SK-N-MC (cell line): ENCODE measurements at regions not wholly inside any gene's neighbourhood (a gene's known extent, or its start where the extent isn't known, plus 50 kb on each side); places are given as distances from the start of the nearest gene placed in this dataset.

Experiments used
- DNase-seq: peaks from one replicate; pipeline ENCODE4 v3.0.0-alpha.2; 2011; ENCODE audit warnings: low read depth, low spot score
- H3K27ac ChIP-seq: fragments of 200-600 bp; sonication (generic); 2 replicates; pipeline ENCODE4 v1.5.1; 2016; ENCODE audit warnings: mixed run types
- H3K36me3 ChIP-seq: fragments of 200-600 bp; sonication (generic); 2 replicates; pipeline ENCODE4 v1.6.1; 2017; ENCODE audit warnings: antibody characterized with exemption, low read length, mixed read lengths; ENCODE audit not compliant: insufficient read depth
- H3K4me3 ChIP-seq: fragments of 200-600 bp; sonication (generic); 2 replicates; pipeline ENCODE4 v1.5.1; 2016
- H3K9ac ChIP-seq: fragments of 200-600 bp; sonication (generic); 2 replicates; pipeline ENCODE4 v1.8.0; 2017; ENCODE audit warnings: mixed run types, mixed read lengths; ENCODE audit not compliant: insufficient read length
- H3K9me3 ChIP-seq: fragments of 200-600 bp; sonication (generic); 2 replicates; pipeline ENCODE4 v1.6.1; 2017; ENCODE audit warnings: low read depth, mild to moderate bottlenecking, antibody characterized with exemption, low read length, moderate library complexity, mixed read lengths
- EZH2 ChIP-seq: fragments of 200-600 bp; sonication (generic); IDR thresholded peaks from one replicate; pipeline ENCODE4 v1.6.1; 2017; ENCODE audit warnings: antibody characterized with exemption
- FOXP2 ChIP-seq: optimal IDR thresholded peaks from 2 replicates; pipeline ENCODE3; 2011; ENCODE audit warnings: mild to moderate bottlenecking, moderate library complexity; ENCODE audit not compliant: insufficient read depth; ENCODE audit errors: extremely low read length, control extremely low read depth
- POLR2AphosphoS5 ChIP-seq: IDR thresholded peaks from 2 replicates; pipeline ENCODE4 v1.6.1; 2012; ENCODE audit warnings: mild to moderate bottlenecking, low read depth, low read length, borderline replicate concordance

DNA sequence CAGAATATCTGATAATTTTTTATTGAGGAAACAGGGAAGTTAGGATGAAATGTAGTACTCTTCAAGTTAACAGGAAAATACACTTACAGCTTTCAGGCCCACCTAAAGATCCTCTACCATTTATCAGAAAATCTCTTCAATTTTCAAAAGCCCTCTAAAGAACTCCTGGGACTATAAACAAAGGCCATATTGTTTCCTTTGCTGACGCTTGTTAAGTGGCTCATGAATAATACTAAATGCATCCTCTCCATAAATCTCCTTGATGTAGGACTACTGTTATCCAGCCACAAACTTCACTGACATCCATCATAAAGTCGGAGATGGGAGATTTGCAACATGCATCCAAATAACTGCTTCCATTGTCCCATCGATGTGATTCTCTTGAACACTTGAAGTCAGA is 326.5 kb downstream of the ZIC1 start:
- Histone ChIP-seq H3K9me3 (no peaks in the 10 kb centered on the region), H3K27ac (no peak overlapping the region), H3K4me3 (no peak overlapping the region), H3K9ac (no peak overlapping the region), H3K36me3 (no peaks in the 10 kb centered on the region)
- DNase-seq: no peak
- TF ChIP-seq EZH2: no peak
- no peak for TF ChIP-seq FOXP2
- TF ChIP-seq POLR2AphosphoS5: no peak

DNA sequence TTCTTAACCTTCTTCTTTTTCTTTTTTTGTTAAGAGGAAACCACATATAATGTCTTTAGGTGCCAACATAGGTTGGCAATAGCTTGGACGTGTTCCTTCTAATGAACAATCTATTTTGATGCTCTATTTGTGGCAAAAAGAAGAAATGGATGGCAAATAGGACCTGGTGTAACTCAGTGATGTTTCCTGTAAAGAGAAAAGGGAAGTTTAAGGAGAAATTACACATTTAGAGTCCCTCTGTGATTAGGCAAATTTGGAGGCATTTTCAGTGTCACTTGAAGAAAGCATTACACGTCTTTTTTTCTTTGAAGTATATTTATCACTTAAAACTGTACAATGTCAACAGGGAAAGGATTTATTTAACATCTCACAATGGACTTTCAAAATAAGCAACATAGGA is 327.1 kb downstream of the ZIC1 start:
- Histone ChIP-seq H3K9ac (no peak overlapping the region), H3K4me3 (no peak overlapping the region), H3K36me3 (no peaks in the 10 kb centered on the region), H3K27ac (no peak overlapping the region), H3K9me3 (no peaks in the 10 kb centered on the region)
- TF ChIP-seq EZH2: no peak
- no peak for TF ChIP-seq POLR2AphosphoS5
- TF ChIP-seq FOXP2: no peak
- no peak for DNase-seq

DNA sequence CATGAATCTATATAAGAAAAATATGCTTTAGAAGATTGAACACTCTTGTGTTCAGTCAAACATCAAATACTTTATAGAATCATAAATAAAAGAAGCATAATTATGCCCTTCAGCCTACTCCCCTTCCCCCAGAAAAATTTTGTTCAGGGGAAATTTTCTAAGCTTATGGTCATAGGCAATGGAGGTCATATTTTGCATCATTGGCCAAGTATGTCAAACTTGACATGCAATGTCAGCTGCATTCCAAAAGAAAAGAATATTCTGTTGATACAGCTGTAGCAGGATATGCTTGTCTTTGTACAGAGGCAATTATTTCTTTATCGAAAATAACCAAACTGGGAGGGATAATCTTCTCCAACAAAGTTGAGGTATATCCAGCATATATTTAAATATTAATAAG is 328.2 kb downstream of the ZIC1 start:
- TF ChIP-seq POLR2AphosphoS5 (no peak), EZH2 (no peak), FOXP2 (no peak)
- H3K27ac ChIP-seq: no peak overlapping the region
- DNase-seq: no peak
- H3K9ac ChIP-seq: no peak overlapping the region
- H3K36me3 ChIP-seq: no peaks in the 10 kb centered on the region
- H3K9me3 ChIP-seq: no peaks in the 10 kb centered on the region
- no peak overlapping the region for H3K4me3 ChIP-seq

DNA sequence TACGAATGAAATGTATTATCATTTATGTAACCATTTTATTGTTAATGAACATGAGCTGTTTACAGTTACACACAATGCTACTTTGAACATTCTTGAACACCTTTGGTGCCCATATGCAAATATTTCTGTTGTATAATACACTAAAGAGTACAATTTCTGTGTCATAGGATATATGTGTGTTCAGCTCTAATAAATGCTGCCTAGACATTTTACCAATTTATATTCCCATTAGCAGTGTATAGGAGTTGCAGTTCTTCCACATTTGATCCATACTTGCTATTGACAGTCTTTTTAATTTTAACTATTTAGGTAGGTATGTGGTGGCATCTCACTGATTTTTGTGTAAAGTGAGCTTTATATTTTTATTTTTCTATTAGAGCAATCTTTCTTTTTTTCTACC is 331.8 kb downstream of the ZIC1 start:
- no peak for TF ChIP-seq FOXP2
- TF ChIP-seq POLR2AphosphoS5: no peak
- TF ChIP-seq EZH2: no peak

DNA sequence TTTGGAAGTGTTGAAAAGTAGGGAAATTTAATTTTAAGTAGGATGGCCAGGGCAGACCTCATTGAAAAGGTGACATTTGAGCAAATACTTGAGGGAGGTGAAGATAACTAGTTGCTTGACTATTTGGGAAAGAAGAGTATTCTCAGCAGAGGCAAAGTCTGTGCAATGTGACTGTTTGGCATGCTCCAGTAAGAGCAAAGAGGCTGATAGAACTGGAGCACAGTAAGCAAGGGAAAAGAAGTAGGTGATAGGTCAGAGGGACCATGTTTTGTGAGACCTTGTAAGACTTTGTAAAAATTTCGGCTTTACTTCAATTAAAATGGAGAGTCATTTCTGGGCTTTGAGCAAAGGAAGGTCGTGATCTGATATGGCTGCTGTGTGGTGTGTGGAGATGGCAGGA is 335.8 kb downstream of the ZIC1 start:
- Histone ChIP-seq H3K27ac (no peak overlapping the region), H3K36me3 (no peaks in the 10 kb centered on the region), H3K9ac (no peak overlapping the region), H3K9me3 (no peaks in the 10 kb centered on the region), H3K4me3 (no peak overlapping the region)
- no peak for DNase-seq
- TF ChIP-seq EZH2 (no peak), POLR2AphosphoS5 (no peak), FOXP2 (no peak)

More for the DNA sequence above, 331.8 kb downstream of the ZIC1 start:
- H3K4me3 ChIP-seq: no peak overlapping the region
- no peaks in the 10 kb centered on the region for H3K36me3 ChIP-seq
- DNase-seq: no peak
- no peak overlapping the region for H3K9ac ChIP-seq
- no peaks in the 10 kb centered on the region for H3K9me3 ChIP-seq
- H3K27ac ChIP-seq: no peak overlapping the region

DNA sequence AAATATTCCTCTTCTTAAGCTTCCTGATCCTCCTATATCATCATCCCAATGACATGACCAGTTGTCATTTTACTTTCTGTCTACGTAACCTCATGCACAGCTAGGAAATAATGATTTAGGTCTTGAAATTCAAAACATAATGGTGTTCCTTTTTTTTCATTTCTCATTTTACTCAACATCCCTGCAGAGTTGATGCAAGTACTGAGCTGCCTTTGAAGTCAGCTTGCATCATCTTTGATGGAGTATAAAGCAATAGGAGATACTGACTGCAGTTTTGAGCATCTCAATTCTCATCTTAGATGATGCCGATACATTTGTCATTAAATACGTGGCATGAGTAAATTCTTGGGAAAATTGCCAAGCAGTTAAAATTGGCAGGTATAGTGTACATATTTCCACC is 346.1 kb downstream of the ZIC1 start:
- Histone ChIP-seq H3K9ac (no peak overlapping the region), H3K27ac (no peak overlapping the region), H3K36me3 (no peaks in the 10 kb centered on the region), H3K9me3 (no peaks in the 10 kb centered on the region), H3K4me3 (no peak overlapping the region)
- TF ChIP-seq POLR2AphosphoS5: no peak
- TF ChIP-seq FOXP2: no peak
- no peak for TF ChIP-seq EZH2
- no peak for DNase-seq

DNA sequence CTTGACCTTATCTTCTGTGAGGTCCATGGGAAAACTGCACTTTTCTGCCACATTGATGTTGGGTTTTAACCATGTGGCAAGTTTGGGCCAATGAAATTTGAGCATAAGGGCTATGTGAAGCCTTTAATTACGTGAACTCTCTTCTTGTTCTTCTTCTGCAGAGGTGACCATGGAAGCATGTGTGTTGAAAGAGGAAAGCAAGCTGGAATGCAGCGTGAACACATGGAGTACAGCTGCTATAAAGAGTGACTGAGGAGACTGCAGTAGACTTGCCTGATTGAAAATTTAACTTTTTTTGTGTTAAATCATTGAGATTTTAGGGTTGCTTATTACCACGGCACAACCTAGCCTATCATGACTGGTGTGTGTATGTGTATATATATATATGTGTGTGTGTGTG is 347.3 kb downstream of the ZIC1 start:
- TF ChIP-seq POLR2AphosphoS5: no peak
- no peak for TF ChIP-seq FOXP2
- no peak overlapping the region for H3K4me3 ChIP-seq
- DNase-seq: no peak
- H3K36me3 ChIP-seq: no peaks in the 10 kb centered on the region
- no peak overlapping the region for H3K9ac ChIP-seq
- no peak overlapping the region for H3K27ac ChIP-seq
- H3K9me3 ChIP-seq: no peaks in the 10 kb centered on the region

DNA sequence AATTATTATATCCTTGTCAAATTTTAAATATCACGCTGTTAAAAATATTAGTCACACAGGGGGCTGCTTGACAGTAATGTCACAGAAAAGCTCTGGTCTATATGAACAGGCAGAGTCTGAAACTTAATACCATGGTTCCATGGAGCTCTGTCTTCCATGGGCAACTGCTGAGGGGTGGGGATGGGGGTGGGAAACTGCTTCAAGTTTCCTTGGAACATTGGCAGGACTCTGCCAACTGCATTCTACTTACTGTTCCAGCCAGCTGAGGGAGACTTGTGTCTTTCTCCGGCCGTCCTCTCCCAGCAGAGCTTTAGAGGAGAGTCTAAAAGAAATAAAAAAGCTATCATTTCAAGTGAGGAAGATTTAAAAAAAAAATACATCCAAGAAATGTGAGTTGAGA is 348.7 kb downstream of the ZIC1 start:
- TF ChIP-seq POLR2AphosphoS5 (no peak), FOXP2 (no peak), EZH2 (no peak)
- H3K4me3 ChIP-seq: no peak overlapping the region

DNA sequence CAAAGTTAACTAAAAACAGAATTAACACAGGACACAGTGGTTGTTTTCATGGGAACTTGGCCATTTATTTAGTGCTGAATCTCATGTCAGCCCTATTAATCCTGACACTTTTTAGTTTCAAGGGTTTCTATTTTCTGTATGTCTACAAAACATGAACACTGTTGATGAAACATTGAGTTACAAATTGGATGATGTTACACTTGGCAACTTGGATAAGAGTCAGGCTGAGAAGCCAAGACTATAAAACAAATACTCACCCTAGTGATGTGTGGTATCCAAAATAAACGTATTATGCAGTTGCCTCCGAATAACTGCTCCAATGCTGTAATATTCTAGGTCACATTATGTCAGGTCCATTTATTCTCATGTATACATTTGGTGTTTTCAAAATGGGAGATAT is 349.6 kb downstream of the ZIC1 start:
- H3K9me3 ChIP-seq: no peaks in the 10 kb centered on the region
- H3K36me3 ChIP-seq: no peaks in the 10 kb centered on the region
- no peak for DNase-seq
- TF ChIP-seq EZH2: no peak
- TF ChIP-seq POLR2AphosphoS5: no peak
- TF ChIP-seq FOXP2: no peak
- H3K9ac ChIP-seq: no peak overlapping the region
- H3K27ac ChIP-seq: no peak overlapping the region
- H3K4me3 ChIP-seq: no peak overlapping the region

More for the DNA sequence above, 348.7 kb downstream of the ZIC1 start:
- no peaks in the 10 kb centered on the region for H3K9me3 ChIP-seq
- H3K27ac ChIP-seq: no peak overlapping the region
- no peak for DNase-seq
- H3K36me3 ChIP-seq: no peaks in the 10 kb centered on the region
- no peak overlapping the region for H3K9ac ChIP-seq
